Activated T-cell treated with anti-CD3 and anti-CD28 coated beads for 1 hour (primary cell): ENCODE measurements at regions not wholly inside any gene's neighbourhood (a gene's known extent, or its start where the extent isn't known, plus 50 kb on each side); places are given as distances from the start of the nearest gene placed in this dataset.
"Not testable (repeated sequence)": the region's sequence is repeated elsewhere in the genome, so short reads cannot be mapped to it uniquely, and the experiment has no call there.

Experiments used
- DNase-seq: peaks from one replicate; pipeline ENCODE4 v3.0.0-alpha.2; 2020; ENCODE audit warnings: low read depth

- no peak for DNase-seq
These were observed 205.2 kb upstream of the CFAP20DC start for GRCh38 chr3:59254976-59255375.

GRCh38 chr3:59254433-59254832 lies 204.6 kb upstream of the CFAP20DC start:
- DNase-seq = no peak

GRCh38 chr3:59253523-59253922 lies 203.7 kb upstream of the CFAP20DC start:
- no peak for DNase-seq

- no peak for DNase-seq
These were observed 202.0 kb upstream of the CFAP20DC start for GRCh38 chr3:59251869-59252268.

GRCh38 chr3:59250600-59250999 lies 200.8 kb upstream of the CFAP20DC start:
- DNase-seq = no peak

- no peak for DNase-seq
These were observed 200.0 kb upstream of the CFAP20DC start for GRCh38 chr3:59249698-59250361.

- no peak for DNase-seq
These were observed 199.2 kb upstream of the CFAP20DC start for GRCh38 chr3:59249004-59249403.

GRCh38 chr3:59247402-59247841 lies 197.6 kb upstream of the CFAP20DC start:
- no peak for DNase-seq

- no peak for DNase-seq
These were observed 197.0 kb upstream of the CFAP20DC start for GRCh38 chr3:59246719-59247401.

GRCh38 chr3:59245859-59246501 lies 196.2 kb upstream of the CFAP20DC start:
- DNase-seq = no peak

GRCh38 chr3:59245300-59245858 lies 195.6 kb upstream of the CFAP20DC start:
- DNase-seq = no peak

- DNase-seq = no peak
These were observed 194.5 kb upstream of the CFAP20DC start for GRCh38 chr3:59244343-59244742.

- no peak for DNase-seq
These were observed 193.7 kb upstream of the CFAP20DC start for GRCh38 chr3:59243476-59243875.

GRCh38 chr3:59240666-59241255 lies 190.9 kb upstream of the CFAP20DC start:
- DNase-seq = no peak

GRCh38 chr3:59237121-59237520 lies 187.3 kb upstream of the CFAP20DC start:
- no peak for DNase-seq

GRCh38 chr3:59235634-59236012 lies 185.8 kb upstream of the CFAP20DC start:
- DNase-seq = no peak

- no peak for DNase-seq
These were observed 185.2 kb upstream of the CFAP20DC start for GRCh38 chr3:59234884-59235633.

GRCh38 chr3:59230379-59230778 lies 180.6 kb upstream of the CFAP20DC start:
- not testable (repeated sequence) for DNase-seq

- DNase-seq = no peak
These were observed 164.0 kb upstream of the CFAP20DC start for GRCh38 chr3:59213860-59214259.

- no peak for DNase-seq
These were observed 162.4 kb upstream of the CFAP20DC start for GRCh38 chr3:59212128-59212779.

- DNase-seq = no peak
These were observed 160.4 kb upstream of the CFAP20DC start for GRCh38 chr3:59210260-59210659.
